Frontal cortex (tissue), 3 donors: ENCODE measurements at regions not wholly inside any gene's neighbourhood (a gene's known extent, or its start where the extent isn't known, plus 50 kb on each side); places are given as distances from the start of the nearest gene placed in this dataset.
"Not testable (repeated sequence)": the region's sequence is repeated elsewhere in the genome, so short reads cannot be mapped to it uniquely, and the experiment has no call there.

ENCODE experiments used
- DNase-seq, 2 donors: peaks; one replicate each; pipeline ENCODE4 v3.0.0; 2012; ENCODE audit warnings: low spot score in 2 of 2
- FAIRE-seq: peaks from 2 replicates; lab custom pipeline; 2012; peaks lifted over from hg19 to GRCh38; lab: Jason Lieb, UNC
- donor health status: control.
- donor health status: control.
- donor health status: control.

DNA sequence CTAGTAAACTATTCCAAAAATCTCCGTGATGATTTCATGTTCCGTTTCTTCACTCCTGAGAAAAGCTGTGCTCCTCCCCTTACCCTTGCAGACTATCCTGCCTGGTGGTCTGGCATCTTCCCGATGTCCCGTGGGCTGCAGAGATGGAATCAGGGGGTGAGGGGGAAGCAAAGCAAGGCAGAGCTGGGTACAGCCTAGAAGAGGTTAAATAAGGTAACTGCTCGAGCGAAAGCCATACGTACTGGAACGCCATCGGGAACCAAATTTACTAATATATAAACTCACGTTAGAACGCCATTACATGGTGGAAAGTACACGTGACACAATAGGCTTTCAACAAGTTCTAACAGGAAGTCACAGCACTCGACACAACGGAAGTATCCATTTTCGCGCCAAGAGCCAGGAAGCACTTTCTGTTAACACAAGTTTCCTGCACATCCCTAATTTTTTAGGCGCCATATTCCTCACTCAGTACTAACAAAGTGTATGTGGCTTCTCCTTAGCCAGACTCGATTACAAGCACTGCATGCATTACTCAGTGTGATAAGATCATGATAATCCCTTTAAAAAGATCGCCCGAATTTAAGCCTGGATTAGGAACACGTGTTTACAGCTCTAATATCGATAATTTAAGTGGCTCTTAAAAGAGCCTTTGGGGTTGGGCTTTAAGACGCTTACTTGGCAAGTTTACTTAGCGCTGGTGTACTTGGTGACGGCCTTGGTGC lies 101.6 kb upstream of the PRSS16 start:
- DNase-seq = peak; percentile 32 to 39
- FAIRE-seq = no peak

DNA sequence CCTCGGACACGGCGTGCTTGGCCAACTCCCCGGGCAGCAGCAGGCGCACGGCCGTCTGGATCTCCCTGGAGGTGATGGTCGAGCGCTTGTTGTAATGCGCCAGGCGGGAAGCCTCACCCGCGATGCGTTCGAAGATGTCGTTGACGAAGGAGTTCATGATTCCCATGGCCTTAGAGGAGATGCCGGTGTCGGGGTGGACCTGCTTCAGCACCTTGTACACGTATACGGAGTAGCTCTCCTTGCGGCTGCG lies 101.1 kb upstream of the PRSS16 start:
- not testable (repeated sequence) for FAIRE-seq, DNase-seq

DNA sequence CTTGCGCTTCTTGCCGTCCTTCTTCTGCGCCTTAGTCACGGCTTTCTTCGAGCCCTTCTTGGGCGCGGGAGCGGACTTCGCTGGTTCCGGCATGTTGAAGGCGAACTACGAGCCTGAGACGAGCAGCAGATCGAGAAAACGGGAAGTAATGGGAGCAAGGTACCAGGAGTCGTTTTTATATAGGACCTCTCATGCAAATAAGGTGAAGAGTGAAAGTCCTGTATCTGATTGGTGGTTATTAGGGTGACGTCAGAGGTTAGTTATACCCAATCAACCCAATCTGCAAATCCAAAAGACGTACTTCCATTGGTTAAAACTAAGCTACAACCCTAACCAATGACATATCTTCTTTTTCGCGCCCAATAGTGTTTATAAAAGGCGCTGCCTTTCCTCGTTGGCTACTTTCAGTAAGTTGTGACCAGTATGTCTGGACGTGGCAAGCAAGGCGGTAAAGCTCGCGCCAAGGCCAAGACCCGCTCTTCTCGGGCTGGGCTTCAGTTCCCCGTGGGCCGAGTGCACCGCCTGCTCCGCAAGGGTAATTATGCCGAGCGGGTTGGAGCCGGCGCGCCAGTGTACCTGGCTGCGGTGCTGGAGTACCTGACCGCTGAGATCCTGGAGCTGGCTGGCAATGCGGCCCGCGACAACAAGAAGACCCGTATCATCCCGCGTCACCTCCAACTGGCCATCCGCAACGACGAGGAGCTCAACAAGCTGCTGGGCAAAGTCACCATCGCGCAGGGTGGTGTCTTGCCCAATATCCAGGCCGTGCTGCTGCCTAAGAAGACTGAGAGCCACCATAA lies 100.6 kb upstream of the PRSS16 start:
- peak; percentile 98 for FAIRE-seq
- DNase-seq = peak; percentile 83 to 88

DNA sequence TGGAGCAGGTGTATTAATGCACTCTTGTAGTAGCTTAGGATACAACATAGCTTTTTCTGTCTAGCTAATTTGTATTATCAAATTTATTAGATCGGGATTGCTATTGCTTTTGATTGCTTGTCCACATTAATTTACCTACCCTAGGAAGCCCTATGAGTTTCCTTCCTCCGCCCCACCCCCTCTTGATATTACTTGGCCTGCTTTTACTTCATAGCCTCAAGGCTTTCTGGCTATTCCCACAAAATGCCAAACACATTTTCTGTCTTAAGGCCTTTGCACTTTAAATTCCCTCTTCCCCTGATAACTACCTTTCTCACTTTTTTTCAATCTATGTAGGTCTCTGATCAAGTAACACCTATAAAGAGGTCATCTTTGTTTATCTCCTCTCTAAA lies 99.1 kb upstream of the PRSS16 start:
- no peak for FAIRE-seq
- no peak for DNase-seq

DNA sequence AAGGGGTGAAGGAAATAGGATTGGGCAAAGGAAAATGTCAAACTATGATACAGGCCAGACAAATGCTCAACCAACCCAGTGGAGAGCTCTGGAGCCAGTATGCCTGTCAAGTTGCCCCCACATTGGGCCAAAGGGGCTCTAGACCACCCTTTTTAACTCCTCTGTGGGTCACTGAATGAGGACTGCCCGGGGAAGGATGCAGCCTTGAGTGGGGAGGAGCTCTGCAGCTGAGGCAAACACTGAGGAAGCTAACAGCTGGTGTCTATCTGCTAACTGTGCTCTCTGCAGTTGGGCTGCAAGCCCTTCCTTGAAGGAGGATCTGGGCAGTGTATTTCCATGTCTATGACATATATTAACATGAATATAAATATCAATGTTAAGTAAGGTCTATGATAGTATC lies 98.4 kb upstream of the PRSS16 start:
- DNase-seq (no peak), FAIRE-seq (no peak)

DNA sequence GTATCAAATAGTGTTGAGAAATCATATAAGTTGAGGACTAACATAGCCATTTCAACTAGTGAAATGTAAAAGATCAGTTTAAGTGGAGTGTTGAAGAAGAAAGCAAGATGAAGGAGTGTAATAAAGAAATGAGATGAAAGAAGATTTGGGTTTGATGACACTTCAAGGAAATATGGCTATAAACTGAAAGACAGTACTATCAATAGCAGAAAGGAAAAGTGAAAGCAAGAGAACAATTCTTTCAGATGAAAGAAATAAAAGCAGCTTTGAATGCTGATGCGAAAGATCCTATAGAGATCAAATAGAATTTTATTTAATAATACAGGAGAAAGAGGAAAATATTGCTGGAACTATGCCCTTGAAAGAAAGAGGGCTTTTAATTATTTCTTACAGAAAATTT lies 92.8 kb upstream of the PRSS16 start:
- FAIRE-seq (no peak), DNase-seq (no peak)

DNA sequence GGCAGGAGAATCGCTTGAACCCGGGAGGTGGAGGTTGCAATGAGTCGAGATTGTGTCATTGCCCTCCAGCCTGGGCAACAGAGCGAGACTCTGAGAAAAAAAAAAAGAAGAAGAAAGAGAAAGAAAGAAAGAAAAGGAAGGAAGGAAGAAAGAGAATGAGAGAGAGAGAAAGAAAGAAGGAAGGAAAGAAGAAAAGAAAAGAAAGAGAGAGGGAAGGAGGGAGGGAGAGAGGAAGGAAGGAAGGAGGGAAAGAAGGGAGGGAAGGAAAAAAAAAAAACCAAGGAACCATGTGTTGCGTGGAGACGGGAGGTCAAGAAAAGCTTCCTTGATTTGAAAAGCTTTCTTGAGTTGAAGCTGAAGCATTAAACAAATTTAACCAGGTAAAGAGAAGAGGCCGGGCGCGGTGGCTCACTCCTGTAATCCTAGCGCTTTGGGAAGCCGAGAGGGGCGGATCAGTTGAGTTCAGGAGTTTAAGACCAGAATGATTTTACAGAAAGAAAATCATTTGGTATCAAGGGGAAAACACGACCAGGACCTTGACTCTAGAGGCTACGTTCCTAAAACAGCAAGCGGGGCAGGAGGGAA lies 90.5 kb upstream of the PRSS16 start:
- DNase-seq (no peak), FAIRE-seq (no peak)

DNA sequence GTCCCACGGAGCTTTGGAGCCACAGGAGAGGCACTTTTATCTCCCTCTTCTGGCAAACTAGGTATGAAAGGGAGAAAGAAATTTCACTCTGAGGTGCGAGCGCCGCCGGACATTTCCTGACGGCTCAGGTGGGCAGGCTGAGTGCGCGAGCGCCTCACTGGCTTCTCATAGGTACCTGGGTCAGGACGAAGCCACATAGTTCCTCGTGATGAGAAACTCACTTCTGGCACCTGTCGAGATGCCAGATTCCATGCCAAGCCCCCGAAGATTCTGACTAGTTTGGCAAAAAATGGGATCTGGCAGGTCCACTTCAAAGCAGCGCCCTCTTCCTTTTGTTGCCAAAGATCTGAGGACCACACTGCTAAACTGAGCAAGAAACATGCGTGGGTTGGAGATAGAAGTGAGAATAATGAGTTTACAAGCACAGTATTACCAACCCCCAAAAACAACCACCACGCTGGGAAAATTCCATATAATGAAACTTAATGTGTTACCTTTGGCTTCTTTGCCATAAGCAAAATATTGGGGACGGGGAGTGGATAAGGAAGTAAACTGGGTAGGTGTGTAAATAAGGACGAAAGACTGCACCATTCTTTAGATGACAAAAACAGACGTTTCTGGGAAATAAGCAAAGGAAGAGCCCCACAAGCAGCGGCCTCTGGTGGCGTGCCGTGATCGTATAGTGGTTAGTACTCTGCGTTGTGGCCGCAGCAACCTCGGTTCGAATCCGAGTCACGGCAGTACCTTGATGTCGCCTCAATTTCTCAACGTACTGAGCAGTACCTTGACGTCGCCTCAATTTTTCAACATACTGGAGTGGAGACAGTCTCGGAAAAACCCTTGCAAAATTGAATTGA lies 89.8 kb upstream of the PRSS16 start:
- no peak for FAIRE-seq
- DNase-seq = peak in 1 of 2 donors; percentile 32

DNA sequence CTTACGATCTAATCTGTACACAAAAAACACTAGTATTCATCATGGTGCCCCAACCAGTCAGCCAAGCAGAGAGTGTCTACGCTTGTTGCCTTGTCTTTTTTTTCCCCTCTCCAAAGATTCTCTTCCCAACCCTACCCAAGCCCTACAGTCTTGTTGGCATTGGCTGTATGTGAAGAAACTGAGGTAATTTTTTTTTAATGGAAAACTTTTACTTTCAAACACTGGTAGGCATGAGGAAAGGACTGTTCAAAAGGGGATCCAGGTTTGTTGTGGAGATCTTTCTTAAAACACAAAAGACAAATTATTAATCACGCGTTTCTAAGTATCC lies 89.2 kb upstream of the PRSS16 start:
- DNase-seq (no peak), FAIRE-seq (no peak)

DNA sequence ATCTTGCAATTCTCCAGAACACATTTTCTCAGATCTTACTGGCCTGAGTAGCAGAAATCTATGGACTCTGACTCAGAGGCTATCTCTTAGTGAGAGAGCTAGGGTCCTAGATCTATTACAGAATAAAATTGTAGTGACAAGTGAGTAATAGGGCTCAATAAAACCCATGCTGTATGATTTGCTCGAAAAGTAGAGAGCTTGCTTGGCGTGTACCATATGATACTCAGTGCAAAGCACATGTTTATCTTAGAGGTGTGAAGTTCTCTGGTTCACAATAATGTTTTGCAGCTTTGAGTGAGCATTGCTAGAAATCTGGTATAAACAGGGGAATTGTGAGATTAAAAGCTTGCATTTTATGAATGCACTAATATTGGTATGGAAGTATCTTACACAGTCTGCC lies 87.8 kb upstream of the PRSS16 start:
- no peak for FAIRE-seq
- no peak for DNase-seq

DNA sequence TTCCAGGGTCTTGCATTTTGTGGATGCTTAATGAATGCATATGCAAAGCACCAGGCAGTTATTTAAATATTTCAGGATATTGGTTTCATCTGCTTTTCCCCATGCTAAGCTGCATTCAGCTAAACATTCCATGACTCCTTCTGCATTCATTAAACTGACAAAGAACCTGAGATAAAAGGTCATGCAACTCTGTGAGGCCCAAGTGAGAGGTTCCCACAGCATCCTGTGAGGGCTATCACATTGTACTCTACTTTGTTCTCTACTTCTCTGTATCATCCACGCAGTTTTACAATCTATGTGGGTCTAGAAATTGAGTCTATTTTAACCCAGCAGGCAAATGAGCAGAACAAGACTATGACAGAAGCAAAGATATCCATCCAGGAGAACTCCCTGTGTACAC lies 86.4 kb upstream of the PRSS16 start:
- DNase-seq (no peak), FAIRE-seq (no peak)

DNA sequence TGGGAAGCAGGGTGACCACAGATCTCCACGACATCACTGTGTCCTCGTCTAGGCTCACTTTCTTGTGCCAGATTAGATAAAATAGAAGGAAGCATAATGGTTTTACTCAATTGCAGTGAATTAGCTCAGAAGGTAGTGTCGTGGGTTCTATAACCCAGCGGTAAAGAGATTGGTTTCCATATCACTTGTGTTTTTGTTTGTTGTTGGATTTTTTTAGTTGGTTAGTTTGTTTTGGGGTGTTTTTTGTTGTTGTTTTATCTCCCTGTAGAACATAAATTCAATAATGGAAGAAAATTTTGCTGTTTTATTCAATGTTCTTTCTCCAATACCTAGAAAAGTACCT lies 85.9 kb upstream of the PRSS16 start:
- DNase-seq = no peak
- no peak for FAIRE-seq

DNA sequence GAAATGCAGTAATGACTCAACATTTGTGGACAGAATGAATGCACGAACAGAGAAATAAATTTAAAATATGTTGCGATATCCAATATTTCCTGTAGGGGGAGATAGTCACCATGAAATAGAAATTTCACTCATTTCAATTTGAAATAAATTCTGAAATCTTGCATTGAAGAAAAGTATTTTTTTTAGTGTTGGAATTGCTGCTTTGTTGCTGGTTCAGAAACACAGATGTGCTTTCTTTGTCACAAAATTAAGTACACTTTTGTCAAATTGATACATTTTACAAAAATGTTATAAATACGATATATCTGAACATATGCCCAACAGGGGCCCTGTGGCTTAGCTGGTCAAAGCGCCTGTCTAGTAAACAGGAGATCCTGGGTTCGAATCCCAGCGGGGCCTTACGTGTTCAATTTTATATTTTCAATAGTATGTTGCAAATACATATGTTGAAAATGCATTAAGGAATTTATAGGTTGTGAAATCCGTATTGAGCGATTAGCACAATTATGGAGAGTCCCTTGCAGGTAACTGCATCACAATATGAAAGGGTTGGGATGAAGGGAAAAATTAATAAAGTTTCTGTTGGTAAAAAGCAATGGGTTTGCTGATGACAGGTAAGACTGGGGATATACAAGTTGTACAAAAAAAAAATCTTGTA lies 85.4 kb upstream of the PRSS16 start:
- FAIRE-seq = peak; percentile 79

DNA sequence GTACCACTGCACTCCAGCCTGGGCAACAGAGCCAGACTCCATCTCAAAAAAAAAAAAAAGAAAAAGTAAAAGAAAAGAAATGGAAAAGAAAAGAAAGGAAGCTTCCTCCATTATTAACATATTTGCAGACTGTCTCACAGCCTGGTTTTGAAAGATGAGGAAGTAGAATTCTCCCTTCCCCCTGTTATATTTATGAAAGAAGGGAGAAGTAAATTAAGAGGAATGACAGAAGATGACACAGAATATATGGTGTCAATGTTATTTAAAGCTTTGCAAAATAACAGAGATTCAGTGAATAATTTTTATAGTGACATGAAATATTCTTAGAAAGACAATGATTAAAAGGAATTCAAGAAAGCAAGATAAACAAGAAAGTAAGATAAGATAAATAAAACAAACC lies 83.7 kb upstream of the PRSS16 start:
- DNase-seq (no peak), FAIRE-seq (no peak)

More for the DNA sequence above, 85.4 kb upstream of the PRSS16 start:
- peak in 1 of 2 donors; percentile 18 for DNase-seq

DNA sequence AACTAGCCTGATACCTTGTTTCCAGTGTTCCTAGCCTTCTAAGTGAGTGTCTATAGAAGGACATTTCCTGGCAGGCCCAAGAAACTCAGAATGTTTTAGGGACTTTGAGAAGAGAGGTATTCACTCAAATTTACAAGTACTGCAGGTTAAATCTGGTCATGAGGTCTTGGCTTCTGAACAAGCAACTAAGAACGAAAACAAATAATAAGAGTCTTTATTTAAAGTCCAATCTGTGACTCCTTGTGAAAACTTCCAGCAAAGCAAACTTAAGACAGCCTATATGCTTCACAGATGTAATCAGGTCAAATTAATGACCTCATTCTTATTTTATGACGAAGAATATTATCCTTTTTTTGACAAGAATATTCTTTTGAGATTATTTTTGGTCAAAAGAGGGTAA lies 79.4 kb upstream of the PRSS16 start:
- DNase-seq (no peak), FAIRE-seq (no peak)

DNA sequence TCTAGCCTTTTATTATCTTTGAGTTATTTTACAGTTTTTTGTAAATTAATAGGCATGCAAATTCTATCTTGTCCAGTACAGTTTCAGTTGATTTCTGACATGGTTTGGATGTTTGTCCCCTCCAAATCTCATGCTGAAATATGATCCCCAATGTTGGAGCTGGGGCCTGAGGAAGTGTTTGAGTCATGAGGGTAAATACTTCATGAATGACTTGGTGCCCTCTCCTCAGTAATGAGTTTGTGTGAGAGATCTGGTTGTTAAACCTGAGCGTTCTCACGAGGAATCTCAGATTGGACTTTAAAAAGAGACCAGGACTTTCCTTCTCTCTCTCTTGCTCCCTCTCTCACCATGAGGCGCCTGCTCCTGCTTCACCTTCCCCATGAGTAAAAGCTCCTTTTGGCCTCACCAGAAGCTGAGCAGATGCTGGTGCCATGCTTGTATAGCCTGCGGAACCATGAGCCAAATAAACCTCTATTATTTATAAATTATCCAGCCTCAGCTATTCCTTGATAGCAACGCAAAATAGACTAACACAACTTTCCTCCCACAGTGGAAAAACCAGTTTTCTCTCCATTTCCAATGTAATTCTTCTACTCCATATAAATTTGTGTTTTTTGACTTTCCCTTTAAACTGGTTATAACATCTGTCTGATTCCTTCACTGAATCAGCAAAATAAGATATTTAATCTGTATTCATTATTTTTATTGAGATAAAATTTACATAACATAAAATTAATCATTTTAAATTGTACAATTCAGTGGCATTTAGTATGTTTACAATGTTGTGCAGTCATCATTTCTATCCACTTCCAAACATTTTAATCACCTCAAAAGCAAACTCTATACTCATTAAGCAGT lies 78.7 kb upstream of the PRSS16 start:
- DNase-seq (no peak), FAIRE-seq (no peak)

DNA sequence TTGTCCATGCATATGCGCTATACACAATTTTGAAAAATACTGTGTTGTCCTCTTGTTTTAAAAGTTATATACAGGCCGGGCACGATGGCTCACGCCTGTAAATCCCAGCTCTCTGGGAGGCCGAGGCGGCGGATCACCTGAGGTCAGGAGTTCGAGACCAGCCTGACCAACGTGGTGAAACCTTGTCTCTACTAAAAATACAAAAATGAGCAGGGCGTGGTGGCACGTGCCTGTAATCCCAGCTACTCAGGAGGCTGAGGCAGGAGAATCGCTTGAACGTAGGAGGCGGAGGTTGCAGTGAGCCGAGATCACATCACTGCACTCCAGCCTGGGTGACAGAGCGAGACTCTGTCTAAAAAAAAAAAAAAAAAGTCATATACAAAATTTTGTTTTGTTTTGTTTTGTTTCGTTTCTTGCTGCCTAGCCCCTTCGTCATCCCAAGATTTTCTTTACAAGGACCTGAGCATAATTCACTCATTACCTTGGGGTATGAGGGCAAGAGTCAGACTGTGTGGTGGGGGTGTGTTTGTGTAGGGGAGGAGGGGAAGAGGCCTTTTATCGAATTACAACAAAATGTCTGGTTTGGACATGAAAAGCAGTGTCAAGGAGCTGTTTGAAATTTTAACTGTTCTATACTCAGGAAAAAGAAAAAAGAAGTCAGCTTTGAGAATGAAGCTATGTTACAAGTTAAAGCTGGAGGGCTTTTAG lies 74.8 kb upstream of the PRSS16 start:
- not testable (repeated sequence) for DNase-seq, FAIRE-seq

DNA sequence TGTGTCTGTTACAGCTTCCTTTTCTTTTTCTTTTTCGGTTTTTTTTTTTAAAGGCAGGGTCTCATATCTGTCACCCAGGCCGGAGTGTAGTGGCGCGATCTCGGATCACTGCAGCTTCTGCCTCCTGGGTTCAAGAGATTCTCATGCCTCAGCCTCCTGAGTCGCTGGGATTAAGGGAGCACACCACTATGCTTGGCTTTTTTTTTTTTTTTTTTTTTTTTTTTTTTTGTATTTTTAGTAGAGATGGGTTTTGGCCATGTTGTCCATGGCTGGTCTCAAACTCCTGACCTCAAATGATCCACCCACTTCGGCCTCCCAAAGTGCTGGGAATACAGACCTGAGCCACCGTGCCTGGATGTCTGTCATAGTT lies 74.3 kb upstream of the PRSS16 start:
- not testable (repeated sequence) for FAIRE-seq, DNase-seq

DNA sequence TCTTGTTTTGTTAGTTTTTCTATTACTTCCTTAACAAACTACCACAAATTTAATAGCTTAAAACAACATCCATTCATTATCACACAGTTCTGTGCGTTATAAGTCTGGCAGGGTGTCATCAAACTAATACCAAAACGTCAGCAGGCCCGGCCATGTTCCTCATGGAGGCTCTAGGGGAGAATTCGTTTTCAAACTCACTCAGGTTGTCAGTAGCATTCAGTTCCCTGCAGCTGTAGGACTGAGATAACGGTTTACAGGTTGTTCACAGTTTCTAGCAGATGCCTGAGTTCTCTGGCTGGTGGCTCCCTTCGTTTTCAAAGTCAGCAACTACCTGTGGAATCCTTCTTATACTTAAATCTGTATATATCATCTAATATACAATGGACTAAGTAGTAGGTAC lies 72.5 kb upstream of the PRSS16 start:
- FAIRE-seq = no peak

More for the DNA sequence above, 72.5 kb upstream of the PRSS16 start:
- no peak for DNase-seq
